ENCODE measurements at regions not wholly inside any gene's neighbourhood (a gene's known extent, or its start where the extent isn't known, plus 50 kb on each side); places are given as distances from the start of the nearest gene placed in this dataset.

- no peaks in the 10 kb centered on the region for H3K36me3 ChIP-seq
- no peak overlapping the region for H3K4me3 ChIP-seq
- H3K9me3 ChIP-seq: no peaks in the 10 kb centered on the region
- no peaks in the 10 kb centered on the region for H3K27me3 ChIP-seq
- DNase-seq: no peak
- no peaks in the 10 kb centered on the region for H3K4me1 ChIP-seq
- ATAC-seq: no peak
- H3K27ac ChIP-seq: no peak overlapping the region
- no peak for TF ChIP-seq CTCF (IDR thresholded peaks at IDR 0.05)
- intact Hi-C loops (cut with DNase I): no loop called here
These were observed 621.7 kb upstream of the HS6ST1 start for GRCh38 chr2:128940378-128940777.

GRCh38 chr2:128941751-128942150 is 623.1 kb upstream of the HS6ST1 start:
- Histone ChIP-seq H3K9me3 (no peaks in the 10 kb centered on the region), H3K27me3 (no peaks in the 10 kb centered on the region), H3K36me3 (no peaks in the 10 kb centered on the region), H3K4me1 (no peaks in the 10 kb centered on the region), H3K4me3 (no peak overlapping the region), H3K27ac (no peak overlapping the region)
- no peak for ATAC-seq
- intact Hi-C loops (cut with DNase I): no loop called here
- no peak for TF ChIP-seq CTCF (IDR thresholded peaks at IDR 0.05)
- no peak for DNase-seq

GRCh38 chr2:128949360-128949759 is 630.7 kb upstream of the HS6ST1 start:
- intact Hi-C loops (cut with DNase I): no loop called here

GRCh38 chr2:128950758-128951157 is 632.1 kb upstream of the HS6ST1 start:
- H3K27ac ChIP-seq: no peak overlapping the region
- intact Hi-C loops (cut with DNase I): no loop called here
- H3K27me3 ChIP-seq: no peaks in the 10 kb centered on the region
- no peaks in the 10 kb centered on the region for H3K36me3 ChIP-seq
- peaks cover 0 to 10% of the 10 kb centered on the region in 2 donors for H3K9me3 ChIP-seq
- DNase-seq: no peak
- H3K4me1 ChIP-seq: no peaks in the 10 kb centered on the region
- no peak for TF ChIP-seq CTCF (IDR thresholded peaks at IDR 0.05)
- H3K4me3 ChIP-seq: no peak overlapping the region
- no peak for ATAC-seq

More at GRCh38 chr2:128949360-128949759, 630.7 kb upstream of the HS6ST1 start:
- Histone ChIP-seq H3K9me3 (peaks cover 0 to 8% of the 10 kb centered on the region in 2 donors), H3K4me3 (no peak overlapping the region), H3K36me3 (no peaks in the 10 kb centered on the region), H3K27ac (no peak overlapping the region), H3K27me3 (no peaks in the 10 kb centered on the region), H3K4me1 (no peaks in the 10 kb centered on the region)
- ATAC-seq (no peak), DNase-seq (no peak)
- TF ChIP-seq CTCF (IDR thresholded peaks at IDR 0.05): no peak

- intact Hi-C loops (cut with DNase I): no loop called here
- H3K4me3 ChIP-seq: no peak overlapping the region
- DNase-seq: no peak
These were observed 639.6 kb upstream of the HS6ST1 start for GRCh38 chr2:128958241-128958640.

More at GRCh38 chr2:128958241-128958640, 639.6 kb upstream of the HS6ST1 start:
- no peak for TF ChIP-seq CTCF (IDR thresholded peaks at IDR 0.05)
- ATAC-seq: no peak
- H3K9me3 ChIP-seq: peaks cover 0 to 31% of the 10 kb centered on the region in 2 donors
- H3K27me3 ChIP-seq: no peaks in the 10 kb centered on the region
- H3K27ac ChIP-seq: no peak overlapping the region
- no peaks in the 10 kb centered on the region for H3K4me1 ChIP-seq
- no peaks in the 10 kb centered on the region for H3K36me3 ChIP-seq
